ENCODE measurements at regions not wholly inside any gene's neighbourhood (a gene's known extent, or its start where the extent isn't known, plus 50 kb on each side); places are given as distances from the start of the nearest gene placed in this dataset.

DNA sequence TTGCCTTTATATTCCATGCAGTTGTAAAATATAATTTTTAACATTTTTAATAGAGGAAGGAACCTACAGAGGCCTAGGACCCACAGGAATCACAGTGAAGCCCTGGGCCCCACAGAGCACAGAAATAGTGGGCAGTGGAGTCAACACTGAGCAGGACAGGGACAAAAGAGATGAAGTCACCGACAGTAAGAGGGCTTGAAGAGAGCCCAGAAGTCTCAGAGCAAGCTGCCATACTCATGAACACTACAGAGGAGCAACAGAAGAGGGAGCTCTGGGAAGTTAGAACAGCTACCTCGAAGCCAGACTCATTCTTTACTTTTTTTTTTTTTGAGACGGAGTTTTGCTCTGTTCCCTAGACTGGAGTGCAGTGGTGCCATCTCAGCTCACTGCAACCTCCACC, 149.3 kb upstream of the TENM3 start:
- TF ChIP-seq, protein P1, sequence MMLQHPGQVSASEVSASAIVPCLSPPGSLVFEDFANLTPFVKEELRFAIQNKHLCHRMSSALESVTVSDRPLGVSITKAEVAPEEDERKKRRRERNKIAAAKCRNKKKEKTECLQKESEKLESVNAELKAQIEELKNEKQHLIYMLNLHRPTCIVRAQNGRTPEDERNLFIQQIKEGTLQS (IDR thresholded peaks at IDR 0.05): no peak
- TF ChIP-seq ZNF274 (IDR thresholded peaks at IDR 0.05; ENCODE audit: low read depth, low read length): no peak
- TF ChIP-seq, protein P2, sequence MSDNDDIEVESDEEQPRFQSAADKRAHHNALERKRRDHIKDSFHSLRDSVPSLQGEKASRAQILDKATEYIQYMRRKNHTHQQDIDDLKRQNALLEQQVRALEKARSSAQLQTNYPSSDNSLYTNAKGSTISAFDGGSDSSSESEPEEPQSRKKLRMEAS (IDR thresholded peaks at IDR 0.05): no peak
- TF ChIP-seq, protein P3, sequence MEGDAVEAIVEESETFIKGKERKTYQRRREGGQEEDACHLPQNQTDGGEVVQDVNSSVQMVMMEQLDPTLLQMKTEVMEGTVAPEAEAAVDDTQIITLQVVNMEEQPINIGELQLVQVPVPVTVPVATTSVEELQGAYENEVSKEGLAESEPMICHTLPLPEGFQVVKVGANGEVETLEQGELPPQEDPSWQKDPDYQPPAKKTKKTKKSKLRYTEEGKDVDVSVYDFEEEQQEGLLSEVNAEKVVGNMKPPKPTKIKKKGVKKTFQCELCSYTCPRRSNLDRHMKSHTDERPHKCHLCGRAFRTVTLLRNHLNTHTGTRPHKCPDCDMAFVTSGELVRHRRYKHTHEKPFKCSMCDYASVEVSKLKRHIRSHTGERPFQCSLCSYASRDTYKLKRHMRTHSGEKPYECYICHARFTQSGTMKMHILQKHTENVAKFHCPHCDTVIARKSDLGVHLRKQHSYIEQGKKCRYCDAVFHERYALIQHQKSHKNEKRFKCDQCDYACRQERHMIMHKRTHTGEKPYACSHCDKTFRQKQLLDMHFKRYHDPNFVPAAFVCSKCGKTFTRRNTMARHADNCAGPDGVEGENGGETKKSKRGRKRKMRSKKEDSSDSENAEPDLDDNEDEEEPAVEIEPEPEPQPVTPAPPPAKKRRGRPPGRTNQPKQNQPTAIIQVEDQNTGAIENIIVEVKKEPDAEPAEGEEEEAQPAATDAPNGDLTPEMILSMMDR (IDR thresholded peaks at IDR 0.05 in 2 of 3, conservative IDR thresholded peaks at IDR 0.05 in 1 of 3; ENCODE audit: borderline replicate concordance in 1 of 3, insufficient read depth in 1 of 3, low read depth in 2 of 3, low read length in 2 of 3): no peak
- TF ChIP-seq SRF (IDR thresholded peaks at IDR 0.05; ENCODE audit: low read depth): no peak

Measured in HCT116 (cell line).